A549 (cell line): ENCODE measurements at regions not wholly inside any gene's neighbourhood (a gene's known extent, or its start where the extent isn't known, plus 50 kb on each side); places are given as distances from the start of the nearest gene placed in this dataset.
A peak's percentile ranks its signal among the peaks of the same experiment; 100 is the strongest.

Experiments used
- ATAC-seq, 2 experiments: fragments of 200-7000 bp in 1 of 2; fragments of >200 bp in 1 of 2; cut with Nextera tagmentation in 1 of 2; cut with Tn5 transposase in 1 of 2; 3 replicates each; pipeline versions ENCODE4 v1.8.0 to v1.9.1; 2018 to 2020; ENCODE audit warnings: mild to moderate bottlenecking in 1 of 2, moderate library complexity in 1 of 2
- CTCF ChIA-PET: fragments of 300-600 bp; sonication (Branson Sonifier 250); formaldehyde crosslinking; extraction: SDS; loops from one replicate; lab custom pipeline; 2021; ENCODE audit warnings: antibody characterized with exemption, inconsistent platforms; lab: Yijun Ruan, JAX
- POLR2A ChIA-PET: fragments of 350-600 bp; formaldehyde crosslinking; extraction: SDS; loops from one replicate; lab custom pipeline; 2021; ENCODE audit warnings: antibody characterized with exemption, inconsistent platforms; lab: Yijun Ruan, JAX
- DNase-seq, 2 experiments: peaks; one replicate each; pipeline versions ENCODE4 v3.0.0 to v3.0.0-alpha.2; 2011 to 2016; ENCODE audit warnings: low read depth in 1 of 2, low spot score in 1 of 2
- FAIRE-seq: peaks from 2 replicates; lab custom pipeline; 2011; peaks lifted over from hg19 to GRCh38; lab: Jason Lieb, UNC
- H3K27ac ChIP-seq, 2 experiments: fragments of >200 bp; sonication (Bioruptor Twin); formaldehyde crosslinking; 3 replicates each; pipeline ENCODE4 v1.5.1; 2016 to 2017
- H3K4me1 ChIP-seq: fragments of >200 bp; sonication (Bioruptor Twin); formaldehyde crosslinking; 3 replicates; pipeline ENCODE4 v1.6.1; 2016
- H3K4me2 ChIP-seq: fragments of >200 bp; sonication (Bioruptor Twin); formaldehyde crosslinking; 3 replicates; pipeline ENCODE4 v1.6.1; 2016
- H3K4me3 ChIP-seq: fragments of >200 bp; sonication (Bioruptor Twin); formaldehyde crosslinking; 3 replicates; pipeline ENCODE4 v1.5.1; 2016
- H3K9me3 ChIP-seq: fragments of >200 bp; sonication (Bioruptor Twin); formaldehyde crosslinking; 3 replicates; pipeline ENCODE4 v1.6.1; 2016
- BHLHE40 ChIP-seq: IDR thresholded peaks from 2 replicates; pipeline ENCODE4 v1.6.1; 2012; ENCODE audit warnings: low read depth, low read length, inconsistent platforms
- CBX8 ChIP-seq: fragments of 200-600 bp; sonication (generic); IDR thresholded peaks from 2 replicates; pipeline ENCODE4 v1.6.1; 2016
- FOXS1 ChIP-seq: fragments of 250-450 bp; sonication (Bioruptor Pico); IDR thresholded peaks from 2 replicates; pipeline ENCODE4 v1.5.0; 2020; ENCODE audit warnings: mild to moderate bottlenecking, moderate library complexity
- GATA3 ChIP-seq: IDR thresholded peaks from 2 replicates; pipeline ENCODE4 v1.6.1; 2012; ENCODE audit warnings: borderline replicate concordance
- HOXA7 ChIP-seq: fragments of 250-450 bp; sonication (Bioruptor Pico); IDR thresholded peaks from 2 replicates; pipeline ENCODE4 v1.5.0; 2020; ENCODE audit warnings: mild to moderate bottlenecking, moderate library complexity
- HOXB5 ChIP-seq: fragments of 250-450 bp; sonication (Bioruptor Pico); IDR thresholded peaks from 2 replicates; pipeline ENCODE4 v1.5.0; 2020; ENCODE audit warnings: mild to moderate bottlenecking, moderate library complexity
- JUN ChIP-seq, 2 experiments: fragments of >200 bp; sonication (Bioruptor Twin); formaldehyde crosslinking; IDR thresholded peaks; 2 replicates in 1 of 2; 3 replicates in 1 of 2; pipeline ENCODE4 v1.6.1; 2016 to 2017
- JUNB ChIP-seq: fragments of >200 bp; sonication (Bioruptor Twin); formaldehyde crosslinking; IDR thresholded peaks from 2 replicates; pipeline ENCODE4 v1.6.1; 2016
- NFE2L2 ChIP-seq: fragments of 150-350 bp; conservative IDR thresholded peaks from 2 replicates; pipeline ENCODE4 v1.6.1; 2014; ENCODE audit warnings: low read length
- NPAS2 ChIP-seq: fragments of 250-450 bp; sonication (Bioruptor Pico); IDR thresholded peaks from 2 replicates; pipeline ENCODE4 v1.8.0; 2022; ENCODE audit warnings: mild to moderate bottlenecking, moderate library complexity, borderline replicate concordance
- POLR2A ChIP-seq: IDR thresholded peaks from 2 replicates; pipeline ENCODE4 v1.6.1; 2012; ENCODE audit warnings: mild to moderate bottlenecking, low read length
- RCOR1 ChIP-seq: fragments of 150-350 bp; IDR thresholded peaks from 2 replicates; pipeline ENCODE4 v1.6.1; 2014; ENCODE audit warnings: antibody characterized with exemption, low read length, low read depth
- ZC3H11A ChIP-seq: fragments of 450-650 bp; IDR thresholded peaks from 2 replicates; pipeline ENCODE4 v1.6.1; 2014; ENCODE audit warnings: antibody characterized with exemption, mild to moderate bottlenecking
- ZFP36 ChIP-seq: fragments of 450-650 bp; IDR thresholded peaks from 2 replicates; pipeline ENCODE4 v1.6.1; 2014; ENCODE audit warnings: borderline replicate concordance; ENCODE audit not compliant: partially characterized antibody
- ZNF302 ChIP-seq: fragments of 250-450 bp; sonication (Bioruptor Pico); IDR thresholded peaks from 2 replicates; pipeline ENCODE4 v1.9.0; 2021; ENCODE audit warnings: inconsistent platforms, mild to moderate bottlenecking, moderate library complexity
- ZSCAN20 ChIP-seq: fragments of 250-450 bp; sonication (Bioruptor Pico); IDR thresholded peaks from 2 replicates; pipeline ENCODE4 v1.8.0; 2022; ENCODE audit warnings: mild to moderate bottlenecking, moderate library complexity
- WGBS: methylation state at CpG from one replicate; pipeline ENCODE4 v1.1.6; 2017; ENCODE audit errors: missing lambda C conversion rate; 5-methylcytosine and 5-hydroxymethylcytosine counted together
- TF ChIP-seq, protein P1 (sequence below): fragments of 250-450 bp; sonication (Bioruptor Pico); IDR thresholded peaks from 2 replicates; pipeline ENCODE4 v1.5.0; 2021; ENCODE audit warnings: mild to moderate bottlenecking, moderate library complexity, borderline replicate concordance
- TF ChIP-seq, protein P2 (sequence below): fragments of >200 bp; sonication (Bioruptor Twin); formaldehyde crosslinking; IDR thresholded peaks from 3 replicates; pipeline ENCODE4 v1.6.1; 2016

DNA sequence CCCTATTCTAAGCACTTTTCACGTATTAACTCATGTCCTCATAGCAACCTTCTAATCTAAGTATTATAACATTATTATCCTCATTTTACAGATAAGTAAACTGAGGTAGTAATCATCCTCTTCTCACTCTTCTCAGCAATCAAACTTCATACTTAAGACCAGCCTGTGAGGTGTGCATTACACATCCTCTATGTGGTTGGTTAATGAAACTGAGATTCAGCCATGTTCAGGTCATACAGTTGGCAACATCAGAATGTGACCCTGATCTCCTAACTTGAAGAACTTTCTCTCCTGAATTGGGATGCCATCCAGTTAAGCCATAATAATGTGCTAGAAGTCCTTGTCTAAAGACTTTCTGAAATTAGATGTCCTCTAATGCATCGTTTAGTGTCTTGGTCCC lies 275.1 kb upstream of the ANKRD55 start:
- Histone ChIP-seq H3K4me1 (peaks cover 18% of the 10 kb centered on the region), H3K9me3 (no peaks in the 10 kb centered on the region), H3K4me2 (no peak overlapping the region), H3K27ac (no peak overlapping the region), H3K4me3 (no peak overlapping the region)
- TF ChIP-seq RCOR1 = no peak
- TF ChIP-seq, protein P1, sequence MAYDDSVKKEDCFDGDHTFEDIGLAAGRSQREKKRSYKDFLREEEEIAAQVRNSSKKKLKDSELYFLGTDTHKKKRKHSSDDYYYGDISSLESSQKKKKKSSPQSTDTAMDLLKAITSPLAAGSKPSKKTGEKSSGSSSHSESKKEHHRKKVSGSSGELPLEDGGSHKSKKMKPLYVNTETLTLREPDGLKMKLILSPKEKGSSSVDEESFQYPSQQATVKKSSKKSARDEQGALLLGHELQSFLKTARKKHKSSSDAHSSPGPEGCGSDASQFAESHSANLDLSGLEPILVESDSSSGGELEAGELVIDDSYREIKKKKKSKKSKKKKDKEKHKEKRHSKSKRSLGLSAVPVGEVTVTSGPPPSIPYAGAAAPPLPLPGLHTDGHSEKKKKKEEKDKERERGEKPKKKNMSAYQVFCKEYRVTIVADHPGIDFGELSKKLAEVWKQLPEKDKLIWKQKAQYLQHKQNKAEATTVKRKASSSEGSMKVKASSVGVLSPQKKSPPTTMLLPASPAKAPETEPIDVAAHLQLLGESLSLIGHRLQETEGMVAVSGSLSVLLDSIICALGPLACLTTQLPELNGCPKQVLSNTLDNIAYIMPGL (CRISPR knock-in tag) = no peak
- no peak for TF ChIP-seq JUN (IDR thresholded peaks at IDR 0.05)
- no peak for TF ChIP-seq GATA3
- DNase-seq = no peak
- ChIA-PET CTCF (no interaction called here), POLR2A (no interaction called here)
- ATAC-seq = no peak
- peak; percentile 61 for FAIRE-seq
- WGBS = 84% methylated on average over 2 of the region's 2 CpGs

DNA sequence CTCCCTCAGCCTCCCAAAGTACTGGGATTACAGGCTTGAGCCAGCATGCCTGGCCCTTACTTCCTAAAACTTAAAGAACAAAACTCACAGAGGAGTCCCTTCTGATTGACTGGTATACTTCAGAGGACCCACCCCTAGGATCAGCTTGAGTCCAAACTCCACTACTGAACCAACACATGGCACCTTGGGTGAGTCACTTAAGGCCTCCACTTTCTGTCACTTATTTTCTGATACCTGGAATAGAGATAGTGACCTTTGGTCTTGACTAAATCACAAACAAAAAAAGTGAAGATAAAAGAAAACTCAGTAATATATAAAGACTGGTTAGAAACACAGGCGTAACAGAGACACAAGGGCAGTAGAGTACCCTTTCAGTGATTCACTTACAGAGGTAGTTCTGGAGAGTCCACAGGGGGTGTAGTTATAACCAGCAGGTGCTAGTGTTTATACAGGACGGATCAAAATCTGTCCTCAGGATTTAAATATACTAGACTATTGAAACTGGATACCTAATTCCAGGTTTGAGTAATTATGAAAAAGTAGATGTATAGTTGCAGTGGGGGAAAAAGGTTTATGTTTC lies 274.3 kb upstream of the ANKRD55 start:
- TF ChIP-seq ZC3H11A (no peak), NFE2L2 (no peak), POLR2A (no peak)
- whole genome bisulfite sequencing = 70% methylated on average over 2 of the region's 2 CpGs
- H3K9me3 ChIP-seq = no peaks in the 10 kb centered on the region
- no peak overlapping the region for H3K4me3 ChIP-seq
- peaks cover 18% of the 10 kb centered on the region for H3K4me1 ChIP-seq
- FAIRE-seq (no peak), ATAC-seq (no peak), DNase-seq (peak in 1 of 2 experiments; percentile 46)
- H3K4me2 ChIP-seq = peak overlapping the region; percentile 14; the same call in 1 of the 3 replicates
- ChIA-PET CTCF (interaction anchor here (0.6 kb wide), 1 partner anchor 8 kb away, joined by 3 read pairs; no protein-coding TSS in a partner anchor), POLR2A (no interaction called here)
- no peak overlapping the region for H3K27ac ChIP-seq

DNA sequence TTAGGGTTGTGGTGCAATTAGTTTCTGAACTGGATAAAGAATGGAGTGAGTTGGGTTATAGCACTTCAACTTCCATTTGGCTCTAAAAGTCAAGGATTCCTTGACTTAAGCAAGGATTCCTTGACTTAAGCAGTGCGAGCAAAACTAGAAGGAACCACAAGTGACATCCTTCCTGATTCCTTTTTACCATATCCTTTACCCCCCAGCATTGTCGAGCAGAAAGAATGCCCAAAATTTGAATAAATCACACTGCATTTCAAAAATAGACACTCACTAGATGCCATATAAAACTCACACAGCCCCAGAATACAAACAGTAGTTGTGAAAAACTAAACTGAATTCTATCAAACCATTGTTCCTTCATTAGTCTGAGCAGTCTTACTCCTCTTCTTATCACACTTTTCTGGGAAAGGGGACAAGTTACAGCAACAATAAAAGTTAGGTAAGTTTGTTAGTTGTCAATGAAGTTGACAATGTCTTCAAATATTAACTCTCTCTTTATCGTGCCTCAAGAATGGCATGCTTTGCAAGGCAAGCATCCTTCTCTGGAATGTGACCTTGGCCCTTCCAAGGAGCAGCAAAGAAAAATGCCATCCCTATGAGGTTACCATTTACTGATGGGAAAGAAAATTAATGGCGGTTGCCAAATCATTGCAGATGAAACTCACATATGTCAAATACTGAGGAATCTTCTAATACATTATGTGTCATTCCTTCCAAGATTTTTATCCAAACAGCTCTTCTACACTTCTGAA lies 273.3 kb upstream of the ANKRD55 start:
- ATAC-seq = no peak; a peak in 1 of 6 replicates
- ChIA-PET CTCF (no interaction called here), POLR2A (no interaction called here)
- WGBS = 49% methylated on average over 4 of the region's 4 CpGs
- TF ChIP-seq BHLHE40 (no peak), ZSCAN20 (no peak), JUNB (no peak), NFE2L2 (no peak), ZNF302 (CRISPR knock-in tag) (no peak), POLR2A (no peak), HOXA7 (CRISPR knock-in tag) (no peak), JUN (IDR thresholded peaks at IDR 0.05) (no peak), NPAS2 (CRISPR knock-in tag) (no peak), HOXB5 (CRISPR knock-in tag) (no peak), ZFP36 (no peak), CBX8 (no peak), FOXS1 (CRISPR knock-in tag) (no peak)
- TF ChIP-seq, protein P2, sequence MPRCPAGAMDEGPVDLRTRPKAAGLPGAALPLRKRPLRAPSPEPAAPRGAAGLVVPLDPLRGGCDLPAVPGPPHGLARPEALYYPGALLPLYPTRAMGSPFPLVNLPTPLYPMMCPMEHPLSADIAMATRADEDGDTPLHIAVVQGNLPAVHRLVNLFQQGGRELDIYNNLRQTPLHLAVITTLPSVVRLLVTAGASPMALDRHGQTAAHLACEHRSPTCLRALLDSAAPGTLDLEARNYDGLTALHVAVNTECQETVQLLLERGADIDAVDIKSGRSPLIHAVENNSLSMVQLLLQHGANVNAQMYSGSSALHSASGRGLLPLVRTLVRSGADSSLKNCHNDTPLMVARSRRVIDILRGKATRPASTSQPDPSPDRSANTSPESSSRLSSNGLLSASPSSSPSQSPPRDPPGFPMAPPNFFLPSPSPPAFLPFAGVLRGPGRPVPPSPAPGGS = no peak
- Histone ChIP-seq H3K4me1 (peaks cover 18% of the 10 kb centered on the region), H3K27ac (no peak overlapping the region), H3K9me3 (no peaks in the 10 kb centered on the region), H3K4me3 (no peak overlapping the region), H3K4me2 (peak overlapping the region; percentile 14; the same call in 2 of the 3 replicates)
- DNase-seq = peak in 1 of 2 experiments; percentile 30
- no peak for FAIRE-seq
